HCT116 (cell line): ENCODE measurements at regions not wholly inside any gene's neighbourhood (a gene's known extent, or its start where the extent isn't known, plus 50 kb on each side); places are given as distances from the start of the nearest gene placed in this dataset.

Experiments
- ATAC-seq: fragments of 200-7000 bp; cut with Tn5 transposase; 2 replicates; pipeline ENCODE4 v1.9.1; 2020; ENCODE audit warnings: mild to moderate bottlenecking, moderate library complexity
- BruUV-seq: library from RNA; stranded (reverse); fragments of 400-500 nt; replicated peaks from 2 replicates; lab custom pipeline; 2021; lab: Mats Ljungman, UMichigan
- CTCF ChIA-PET: fragments of 300-600 bp; sonication (Branson Sonifier 250); formaldehyde crosslinking; loops from one replicate; lab custom pipeline; 2021; ENCODE audit warnings: antibody characterized with exemption; lab: Charles Lee
- POLR2A ChIA-PET: fragments of 300-600, 350-600 bp; sonication (Branson Sonifier 250); formaldehyde crosslinking; loops from one replicate; lab custom pipeline; 2021; ENCODE audit warnings: antibody characterized with exemption; lab: Charles Lee
- RAD21 ChIA-PET, 2 experiments: fragments of 300-600 bp; sonication (Branson Sonifier 250); formaldehyde crosslinking; loops; one replicate each; lab custom pipeline; 2023; ENCODE audit warnings: low total read pairs in 2 of 2; ENCODE audit not compliant: uncharacterized antibody in 2 of 2, unreplicated experiment in 2 of 2, low non-redundant PET in 1 of 2; lab: Charles Lee
- DNase-seq: peaks from one replicate; pipeline ENCODE4 v3.0.0-alpha.2; 2010; ENCODE audit warnings: low read depth, low spot score
- H2AFZ ChIP-seq: fragments of 200-600 bp; shearing (Covaris generic), sonication (generic); 2 replicates; pipeline ENCODE4 v1.6.1; 2017; ENCODE audit warnings: low read depth, mixed run types, mixed read lengths, antibody characterized with exemption, low read length; ENCODE audit not compliant: poor library complexity, severe bottlenecking
- H3K27ac ChIP-seq: 2 replicates; pipeline ENCODE4 v1.5.1; 2012; ENCODE audit warnings: low read depth, low read length
- H3K27me3 ChIP-seq: fragments of 200-600 bp; sonication (generic); 2 replicates; pipeline ENCODE4 v1.6.1; 2016; ENCODE audit warnings: mixed run types, low read length, mixed read lengths; ENCODE audit not compliant: insufficient read depth
- H3K36me3 ChIP-seq, 2 experiments: fragments of 200-500 bp in 1 of 2; fragments of 200-600 bp in 1 of 2; sonication (Bioruptor generic) in 1 of 2; sonication (generic) in 1 of 2; 2 replicates each; pipeline versions ENCODE4 v1.5.1 to v1.6.1; 2014 to 2016; ENCODE audit warnings: low read length in 2 of 2, inconsistent platforms in 1 of 2, mixed read lengths in 1 of 2, mixed run types in 1 of 2; ENCODE audit not compliant: insufficient read depth in 2 of 2, control insufficient read depth in 1 of 2
- H3K4me1 ChIP-seq, 2 experiments: fragments of 200-600 bp in 1 of 2; sonication (generic) in 1 of 2; 2 replicates each; pipeline versions ENCODE4 v1.5.1 to v1.6.1; 2012 to 2017; ENCODE audit warnings: low read length in 2 of 2, inconsistent platforms in 1 of 2, mild to moderate bottlenecking in 1 of 2, mixed read lengths in 1 of 2, mixed run types in 1 of 2, moderate library complexity in 1 of 2; ENCODE audit not compliant: insufficient read depth in 2 of 2, control insufficient read depth in 1 of 2
- H3K4me2 ChIP-seq: fragments of 200-600 bp; sonication (generic); 2 replicates; pipeline ENCODE4 v1.6.1; 2017; ENCODE audit warnings: mixed run types, low read length, mixed read lengths
- H3K4me3 ChIP-seq, 2 experiments: fragments of 200-600 bp in 1 of 2; sonication (generic) in 1 of 2; replicated peaks in 1 of 2; 2 replicates each; pipeline ENCODE4 v1.5.1; 2011 to 2016; ENCODE audit warnings: low read length in 2 of 2, control low read depth in 1 of 2, low read depth in 1 of 2, mild to moderate bottlenecking in 1 of 2, mixed read lengths in 1 of 2, mixed run types in 1 of 2
- H3K79me2 ChIP-seq: fragments of 200-600 bp; sonication (generic); 2 replicates; pipeline ENCODE4 v1.6.1; 2017; ENCODE audit warnings: mild to moderate bottlenecking, mixed run types, low read length, moderate library complexity, mixed read lengths; ENCODE audit not compliant: insufficient read depth
- H3K9ac ChIP-seq: fragments of 200-600 bp; sonication (generic); 2 replicates; pipeline ENCODE4 v1.6.1; 2016; ENCODE audit warnings: low read length, mixed read lengths
- H3K9me2 ChIP-seq: fragments of 200-600 bp; sonication (generic), shearing (Covaris generic); 2 replicates; pipeline ENCODE4 v1.6.1; 2017; ENCODE audit warnings: mixed run types, mild to moderate bottlenecking, moderate library complexity; ENCODE audit not compliant: insufficient read depth
- H3K9me3 ChIP-seq, 2 experiments: fragments of 200-500 bp in 1 of 2; fragments of 200-600 bp in 1 of 2; sonication (Bioruptor generic) in 1 of 2; sonication (generic) in 1 of 2; 2 replicates each; pipeline ENCODE4 v1.6.1; 2014 to 2017; ENCODE audit warnings: low read length in 2 of 2, mixed read lengths in 2 of 2, inconsistent platforms in 1 of 2, low read depth in 1 of 2, mild to moderate bottlenecking in 1 of 2, mixed run types in 1 of 2, moderate library complexity in 1 of 2; ENCODE audit not compliant: control insufficient read depth in 1 of 2, insufficient read depth in 1 of 2
- H4K20me1 ChIP-seq: fragments of 200-600 bp; sonication (generic), shearing (Covaris generic); 2 replicates; pipeline ENCODE4 v1.6.1; 2017; ENCODE audit warnings: mixed run types, mild to moderate bottlenecking, moderate library complexity; ENCODE audit not compliant: insufficient read depth
- CBX3 ChIP-seq: IDR thresholded peaks from 2 replicates; pipeline ENCODE4 v1.6.1; 2012; ENCODE audit warnings: low read depth
- CEBPB ChIP-seq: IDR thresholded peaks from 2 replicates; pipeline ENCODE4 v1.6.1; 2012; ENCODE audit warnings: low read depth
- ELF1 ChIP-seq: IDR thresholded peaks from 2 replicates; pipeline ENCODE4 v1.6.1; 2012; ENCODE audit warnings: low read depth, borderline replicate concordance
- EZH2 ChIP-seq: fragments of 200-600 bp; sonication (generic); IDR thresholded peaks from 2 replicates; pipeline ENCODE4 v1.6.1; 2017; ENCODE audit warnings: antibody characterized with exemption, mixed run types
- RAD21 ChIP-seq: IDR thresholded peaks from 2 replicates; pipeline ENCODE4 v1.6.1; 2012; ENCODE audit warnings: low read depth, mild to moderate bottlenecking
- SIN3A ChIP-seq: IDR thresholded peaks from 2 replicates; pipeline ENCODE4 v1.6.1; 2012; ENCODE audit warnings: low read depth
- ZFX ChIP-seq: fragments of 450-650 bp; IDR thresholded peaks from 2 replicates; pipeline ENCODE4 v1.6.1; 2017
- intact Hi-C: fragments of 100-400 bp; cut with micrococcal nuclease; formaldehyde crosslinking; loops from 2 replicates; pipeline ENCODE4 v1.10.0; 2022
- TF ChIP-seq, protein P1 (sequence below): IDR thresholded peaks from 2 replicates; pipeline ENCODE4 v1.6.1; 2012; ENCODE audit warnings: low read depth
- TF ChIP-seq, protein P2 (sequence below): IDR thresholded peaks from 2 replicates; pipeline ENCODE4 v1.6.1; 2012

DNA sequence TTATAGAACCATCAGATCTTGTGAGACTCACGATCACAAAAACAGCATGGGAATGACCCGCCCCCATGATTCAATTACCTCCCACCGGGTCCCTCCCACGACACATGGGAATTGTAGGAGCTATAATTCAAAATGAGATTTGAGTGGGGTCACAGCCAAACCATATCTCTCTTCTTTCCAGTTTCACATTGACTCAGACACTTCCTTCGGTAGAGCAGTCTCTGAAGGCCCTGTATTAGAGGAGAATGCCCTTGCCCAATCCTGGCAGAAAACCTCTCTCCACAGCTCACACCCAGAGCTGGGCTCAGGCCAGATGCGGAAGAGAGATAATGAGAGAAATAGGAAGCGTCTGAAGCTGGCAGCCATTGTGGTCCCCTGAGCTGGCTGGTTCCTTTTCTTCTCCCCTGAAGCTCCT is 72.4 kb upstream of the CLDN10 start:
- H2AFZ ChIP-seq, result no peak overlapping the region
- no peak overlapping the region for H3K27ac ChIP-seq
- no peaks in the 10 kb centered on the region for H3K27me3 ChIP-seq
- no peak overlapping the region for H3K4me3 ChIP-seq
- no TSS peak for BruUV-seq
- DNase-seq (no peak), ATAC-seq (no peak)
- no peak overlapping the region for H3K9ac ChIP-seq
- no peaks in the 10 kb centered on the region for H3K36me3 ChIP-seq
- ChIA-PET POLR2A (no interaction called here), CTCF (interaction anchor here (1.7 to 1.9 kb wide), 2 partner anchors 289 to 291 kb away, joined by 3 to 8 read pairs; no protein-coding TSS in a partner anchor), RAD21 (no interaction called here)
- intact Hi-C loops, result no loop called here
- TF ChIP-seq CEBPB, result no peak
- TF ChIP-seq CBX3, result no peak
- no peak for TF ChIP-seq RAD21
- TF ChIP-seq EZH2, result no peak
- TF ChIP-seq, protein P1, sequence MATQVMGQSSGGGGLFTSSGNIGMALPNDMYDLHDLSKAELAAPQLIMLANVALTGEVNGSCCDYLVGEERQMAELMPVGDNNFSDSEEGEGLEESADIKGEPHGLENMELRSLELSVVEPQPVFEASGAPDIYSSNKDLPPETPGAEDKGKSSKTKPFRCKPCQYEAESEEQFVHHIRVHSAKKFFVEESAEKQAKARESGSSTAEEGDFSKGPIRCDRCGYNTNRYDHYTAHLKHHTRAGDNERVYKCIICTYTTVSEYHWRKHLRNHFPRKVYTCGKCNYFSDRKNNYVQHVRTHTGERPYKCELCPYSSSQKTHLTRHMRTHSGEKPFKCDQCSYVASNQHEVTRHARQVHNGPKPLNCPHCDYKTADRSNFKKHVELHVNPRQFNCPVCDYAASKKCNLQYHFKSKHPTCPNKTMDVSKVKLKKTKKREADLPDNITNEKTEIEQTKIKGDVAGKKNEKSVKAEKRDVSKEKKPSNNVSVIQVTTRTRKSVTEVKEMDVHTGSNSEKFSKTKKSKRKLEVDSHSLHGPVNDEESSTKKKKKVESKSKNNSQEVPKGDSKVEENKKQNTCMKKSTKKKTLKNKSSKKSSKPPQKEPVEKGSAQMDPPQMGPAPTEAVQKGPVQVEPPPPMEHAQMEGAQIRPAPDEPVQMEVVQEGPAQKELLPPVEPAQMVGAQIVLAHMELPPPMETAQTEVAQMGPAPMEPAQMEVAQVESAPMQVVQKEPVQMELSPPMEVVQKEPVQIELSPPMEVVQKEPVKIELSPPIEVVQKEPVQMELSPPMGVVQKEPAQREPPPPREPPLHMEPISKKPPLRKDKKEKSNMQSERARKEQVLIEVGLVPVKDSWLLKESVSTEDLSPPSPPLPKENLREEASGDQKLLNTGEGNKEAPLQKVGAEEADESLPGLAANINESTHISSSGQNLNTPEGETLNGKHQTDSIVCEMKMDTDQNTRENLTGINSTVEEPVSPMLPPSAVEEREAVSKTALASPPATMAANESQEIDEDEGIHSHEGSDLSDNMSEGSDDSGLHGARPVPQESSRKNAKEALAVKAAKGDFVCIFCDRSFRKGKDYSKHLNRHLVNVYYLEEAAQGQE, result no peak
- TF ChIP-seq SIN3A, result no peak
- TF ChIP-seq ELF1, result no peak
- TF ChIP-seq ZFX, result no peak
- TF ChIP-seq, protein P2, sequence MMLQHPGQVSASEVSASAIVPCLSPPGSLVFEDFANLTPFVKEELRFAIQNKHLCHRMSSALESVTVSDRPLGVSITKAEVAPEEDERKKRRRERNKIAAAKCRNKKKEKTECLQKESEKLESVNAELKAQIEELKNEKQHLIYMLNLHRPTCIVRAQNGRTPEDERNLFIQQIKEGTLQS, result no peak
- peaks cover 3 to 12% of the 10 kb centered on the region in 2 experiments; a peak in 3 of 4 replicates for H3K4me1 ChIP-seq
- no peaks in the 10 kb centered on the region; a peak in 1 of 4 replicates for H3K9me3 ChIP-seq
- no peaks in the 10 kb centered on the region for H4K20me1 ChIP-seq
- H3K79me2 ChIP-seq, result no peaks in the 10 kb centered on the region
- no peak overlapping the region for H3K4me2 ChIP-seq
- no peaks in the 10 kb centered on the region for H3K9me2 ChIP-seq
